ENCODE measurements at regions not wholly inside any gene's neighbourhood (a gene's known extent, or its start where the extent isn't known, plus 50 kb on each side); places are given as distances from the start of the nearest gene placed in this dataset.
"Not testable (repeated sequence)": the region's sequence is repeated elsewhere in the genome, so short reads cannot be mapped to it uniquely, and the experiment has no call there.

DNA sequence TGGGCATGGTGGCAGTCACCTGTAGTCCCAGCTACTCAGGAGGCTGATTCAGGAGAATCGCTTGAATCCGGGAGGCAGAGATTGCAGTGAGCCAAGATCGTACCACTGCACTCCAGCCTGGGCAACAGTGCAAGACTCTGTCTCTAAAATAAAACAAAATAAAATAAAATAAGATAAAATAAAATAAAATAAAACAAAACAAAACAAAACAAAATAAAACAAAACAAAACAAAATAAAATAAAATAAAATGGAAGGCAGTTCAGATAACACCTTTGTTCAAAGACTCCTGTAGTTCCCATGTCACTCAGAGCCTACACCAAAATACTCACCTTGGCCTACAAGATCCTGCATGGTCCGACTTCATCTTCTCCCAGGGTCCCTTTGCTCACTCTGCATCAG is 61.3 kb downstream of the SYF2 start:
- not testable (repeated sequence) for H3K27ac ChIP-seq (ENCODE audit: low read depth in 1 of 2, low read length in 1 of 2); H3K4me3 ChIP-seq (ENCODE audit: low read length in 2 of 2); H3K36me3 ChIP-seq (ENCODE audit: control insufficient read depth in 2 of 2, insufficient read depth in 2 of 2, low read length in 1 of 2); DNase-seq (ENCODE audit: low read depth in 6 of 9, low spot score in 9 of 9); H3K27me3 ChIP-seq (ENCODE audit: control insufficient read depth in 2 of 2, insufficient read depth in 1 of 2, low read length in 1 of 2); H3K4me1 ChIP-seq (ENCODE audit: control insufficient read depth in 2 of 2, insufficient read depth in 2 of 2, low read length in 2 of 2); H3K9me3 ChIP-seq (ENCODE audit: control insufficient read depth in 2 of 2, insufficient read depth in 1 of 2, low read length in 1 of 2)
- 98% methylated on average over 4 of the region's 4 CpGs for WGBS

DNA sequence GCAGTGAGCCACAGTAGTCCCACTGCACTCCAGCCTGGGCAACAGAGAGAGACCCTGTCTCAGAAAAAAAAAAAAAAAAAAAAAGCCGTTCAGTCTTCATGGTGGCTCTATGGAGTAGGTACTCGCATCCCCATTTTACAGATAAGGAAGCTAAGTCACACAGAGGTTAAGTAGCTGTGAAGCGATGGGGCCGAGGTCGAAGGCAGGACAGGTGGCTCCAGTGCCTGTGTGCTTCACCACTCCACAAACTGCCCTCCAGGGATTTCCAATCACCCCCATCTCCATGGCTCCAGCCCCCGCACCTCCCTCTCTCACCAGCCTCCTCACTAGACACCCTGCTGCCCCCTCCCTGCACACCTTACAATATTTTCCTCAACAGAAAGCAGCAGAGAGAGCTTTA is 61.9 kb downstream of the SYF2 start:
- no peaks in the 10 kb centered on the region for H3K36me3 ChIP-seq (ENCODE audit: control insufficient read depth in 2 of 2, insufficient read depth in 2 of 2, low read length in 1 of 2)
- H3K27ac ChIP-seq (ENCODE audit: low read depth in 1 of 2, low read length in 1 of 2): no peak overlapping the region
- H3K27me3 ChIP-seq (ENCODE audit: control insufficient read depth in 2 of 2, insufficient read depth in 1 of 2, low read length in 1 of 2): no peaks in the 10 kb centered on the region
- no peaks in the 10 kb centered on the region for H3K4me1 ChIP-seq (ENCODE audit: control insufficient read depth in 2 of 2, insufficient read depth in 2 of 2, low read length in 2 of 2)
- 98% methylated on average over 6 of the region's 6 CpGs for WGBS
- H3K4me3 ChIP-seq (ENCODE audit: low read length in 2 of 2): no peak overlapping the region
- peaks cover 0 to 2% of the 10 kb centered on the region in 2 donors for H3K9me3 ChIP-seq (ENCODE audit: control insufficient read depth in 2 of 2, insufficient read depth in 1 of 2, low read length in 1 of 2)
- no peak for DNase-seq (ENCODE audit: low read depth in 6 of 9, low spot score in 9 of 9)

GRCh38 chr1:25169610-25170009 is 62.7 kb downstream of the SYF2 start:
- Histone ChIP-seq H3K4me1 (ENCODE audit: control insufficient read depth in 2 of 2, insufficient read depth in 2 of 2, low read length in 2 of 2) (no peaks in the 10 kb centered on the region), H3K9me3 (ENCODE audit: control insufficient read depth in 2 of 2, insufficient read depth in 1 of 2, low read length in 1 of 2) (peaks cover 0 to 2% of the 10 kb centered on the region in 2 donors), H3K4me3 (ENCODE audit: low read length in 2 of 2) (no peak overlapping the region), H3K27ac (ENCODE audit: low read depth in 1 of 2, low read length in 1 of 2) (no peak overlapping the region), H3K36me3 (ENCODE audit: control insufficient read depth in 2 of 2, insufficient read depth in 2 of 2, low read length in 1 of 2) (no peaks in the 10 kb centered on the region), H3K27me3 (ENCODE audit: control insufficient read depth in 2 of 2, insufficient read depth in 1 of 2, low read length in 1 of 2) (no peaks in the 10 kb centered on the region)
- WGBS: 98% methylated on average over 8 of the region's 8 CpGs
- DNase-seq (ENCODE audit: low read depth in 6 of 9, low spot score in 9 of 9): no peak

DNA sequence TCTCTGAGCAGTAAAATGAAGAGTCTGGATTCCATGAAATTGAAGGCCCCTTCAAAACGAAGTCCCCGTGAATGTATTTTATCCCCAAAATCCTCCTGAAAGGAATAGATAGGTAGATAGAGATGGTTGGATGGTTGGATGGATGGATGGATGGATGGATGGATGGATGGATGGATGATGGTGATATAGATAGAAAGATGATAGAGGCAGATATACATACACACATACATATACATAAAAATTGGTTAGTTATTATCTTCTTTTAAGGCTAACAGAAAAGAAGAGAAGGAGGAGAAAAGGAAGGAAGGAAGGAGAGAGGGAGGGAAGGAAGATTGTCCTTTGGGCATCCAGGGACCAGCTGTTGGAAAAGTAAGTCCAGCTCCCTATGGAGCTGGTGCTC is 63.1 kb downstream of the SYF2 start:
- no peak for DNase-seq (ENCODE audit: low read depth in 6 of 9, low spot score in 9 of 9)
- Histone ChIP-seq H3K9me3 (ENCODE audit: control insufficient read depth in 2 of 2, insufficient read depth in 1 of 2, low read length in 1 of 2) (peaks cover 0 to 2% of the 10 kb centered on the region in 2 donors), H3K4me3 (ENCODE audit: low read length in 2 of 2) (no peak overlapping the region), H3K27me3 (ENCODE audit: control insufficient read depth in 2 of 2, insufficient read depth in 1 of 2, low read length in 1 of 2) (no peaks in the 10 kb centered on the region), H3K27ac (ENCODE audit: low read depth in 1 of 2, low read length in 1 of 2) (no peak overlapping the region), H3K36me3 (ENCODE audit: control insufficient read depth in 2 of 2, insufficient read depth in 2 of 2, low read length in 1 of 2) (no peaks in the 10 kb centered on the region), H3K4me1 (ENCODE audit: control insufficient read depth in 2 of 2, insufficient read depth in 2 of 2, low read length in 2 of 2) (no peaks in the 10 kb centered on the region)
- WGBS: 97% methylated on average over 2 of the region's 2 CpGs

DNA sequence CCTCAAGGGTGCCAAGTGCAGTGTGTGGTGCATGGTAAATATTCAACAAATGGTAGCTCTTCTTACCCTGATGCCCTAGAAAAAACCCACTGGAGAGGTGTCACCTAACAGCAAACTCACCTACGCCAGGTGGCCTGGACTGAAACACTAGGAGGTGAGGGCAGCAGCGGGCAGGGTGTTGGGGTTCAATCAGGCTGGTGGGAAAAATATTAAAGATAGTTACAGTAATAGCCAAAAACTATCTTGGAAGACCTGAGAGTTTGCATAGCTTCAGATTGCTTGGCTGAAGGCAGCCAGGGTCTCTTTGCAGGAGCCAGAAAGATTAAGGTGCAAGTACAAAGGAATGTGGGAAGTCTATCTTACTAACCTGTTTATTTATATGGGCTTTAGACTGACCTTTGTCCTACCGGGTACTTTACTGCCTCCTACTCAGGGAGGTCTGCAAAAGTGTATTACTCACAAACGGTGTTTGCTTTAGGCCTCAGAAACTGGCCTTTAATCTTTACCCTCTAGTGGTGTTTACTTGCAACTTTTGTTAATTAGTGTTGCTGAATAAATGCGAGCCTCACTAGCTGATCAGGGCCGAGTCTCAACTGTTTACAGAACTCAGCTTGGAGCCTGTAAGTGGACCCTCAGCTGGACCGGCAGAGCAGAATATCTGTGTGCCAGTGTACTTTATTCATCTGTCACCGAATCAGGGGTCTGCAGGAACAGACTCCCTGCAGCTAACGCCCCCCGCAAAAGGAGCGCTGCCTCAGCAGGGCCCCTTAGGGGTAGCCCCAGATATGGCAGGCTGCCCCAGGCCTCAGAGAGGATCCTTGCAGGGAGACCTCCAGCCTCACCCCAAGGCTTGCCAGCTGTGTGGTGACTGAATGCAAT is 63.9 kb downstream of the SYF2 start:
- no peaks in the 10 kb centered on the region for H3K36me3 ChIP-seq (ENCODE audit: control insufficient read depth in 2 of 2, insufficient read depth in 2 of 2, low read length in 1 of 2)
- H3K9me3 ChIP-seq (ENCODE audit: control insufficient read depth in 2 of 2, insufficient read depth in 1 of 2, low read length in 1 of 2): peaks cover 0 to 2% of the 10 kb centered on the region in 2 donors
- WGBS: 97% methylated on average over 11 of the region's 11 CpGs
- no peak for DNase-seq (ENCODE audit: low read depth in 6 of 9, low spot score in 9 of 9)
- no peaks in the 10 kb centered on the region for H3K27me3 ChIP-seq (ENCODE audit: control insufficient read depth in 2 of 2, insufficient read depth in 1 of 2, low read length in 1 of 2)
- no peak overlapping the region for H3K27ac ChIP-seq (ENCODE audit: low read depth in 1 of 2, low read length in 1 of 2)
- no peak overlapping the region for H3K4me3 ChIP-seq (ENCODE audit: low read length in 2 of 2)
- no peaks in the 10 kb centered on the region for H3K4me1 ChIP-seq (ENCODE audit: control insufficient read depth in 2 of 2, insufficient read depth in 2 of 2, low read length in 2 of 2)

DNA sequence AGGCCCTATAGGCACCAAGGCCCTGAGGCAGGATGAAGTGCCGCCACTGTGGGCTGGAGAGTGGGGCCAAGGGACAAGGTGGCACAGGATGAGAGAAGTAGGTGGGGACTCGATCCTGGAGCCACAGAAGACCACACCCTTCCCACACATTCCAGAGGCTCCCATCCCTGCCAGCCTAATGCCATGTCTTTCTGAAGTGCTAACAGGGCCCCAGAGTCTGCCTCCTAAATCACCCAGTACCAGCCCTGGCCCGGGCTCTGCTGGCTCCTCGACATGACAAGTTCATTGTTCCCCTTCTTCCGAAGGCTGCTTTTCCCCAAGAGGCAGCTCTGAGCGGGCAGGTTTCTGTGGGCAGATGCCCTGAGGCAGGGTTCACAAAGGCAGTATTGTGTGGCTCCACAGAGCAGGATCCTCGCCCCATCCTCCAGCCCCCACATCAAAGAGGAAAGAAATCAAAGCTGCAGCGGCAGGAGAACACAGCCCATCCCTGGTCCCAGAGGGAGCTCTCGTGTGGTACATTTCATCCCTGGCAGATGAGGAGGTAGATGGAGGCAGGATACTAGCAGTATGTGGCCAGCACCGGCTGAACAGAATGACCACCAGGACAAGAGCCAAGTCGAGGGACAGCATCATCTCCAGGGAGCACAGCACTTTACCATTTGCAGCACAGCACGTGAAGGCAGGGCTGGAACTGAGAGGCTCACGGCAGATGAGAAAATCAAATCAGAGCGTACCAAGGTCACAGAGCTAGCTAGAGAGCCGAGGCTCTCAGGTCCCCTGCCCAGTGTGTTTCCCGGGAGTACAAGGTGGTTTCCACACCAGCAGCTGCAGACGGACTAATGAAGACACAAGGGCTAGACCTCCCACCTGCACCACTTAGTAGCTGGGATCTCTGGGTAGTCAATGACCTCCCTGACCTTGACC is 64.8 kb downstream of the SYF2 start:
- Histone ChIP-seq H3K27me3 (ENCODE audit: control insufficient read depth in 2 of 2, insufficient read depth in 1 of 2, low read length in 1 of 2) (no peaks in the 10 kb centered on the region), H3K9me3 (ENCODE audit: control insufficient read depth in 2 of 2, insufficient read depth in 1 of 2, low read length in 1 of 2) (peaks cover 0 to 2% of the 10 kb centered on the region in 2 donors), H3K4me1 (ENCODE audit: control insufficient read depth in 2 of 2, insufficient read depth in 2 of 2, low read length in 2 of 2) (no peaks in the 10 kb centered on the region), H3K4me3 (ENCODE audit: low read length in 2 of 2) (no peak overlapping the region), H3K27ac (ENCODE audit: low read depth in 1 of 2, low read length in 1 of 2) (no peak overlapping the region), H3K36me3 (ENCODE audit: control insufficient read depth in 2 of 2, insufficient read depth in 2 of 2, low read length in 1 of 2) (no peaks in the 10 kb centered on the region)
- WGBS: 83% methylated on average over 17 of the region's 17 CpGs
- DNase-seq (ENCODE audit: low read depth in 6 of 9, low spot score in 9 of 9): no peak

- H3K4me3 ChIP-seq (ENCODE audit: low read length in 2 of 2): no peak overlapping the region
- 95% methylated on average over 3 of the region's 4 CpGs for WGBS
- H3K4me1 ChIP-seq (ENCODE audit: control insufficient read depth in 2 of 2, insufficient read depth in 2 of 2, low read length in 2 of 2): no peaks in the 10 kb centered on the region
- no peaks in the 10 kb centered on the region for H3K27me3 ChIP-seq (ENCODE audit: control insufficient read depth in 2 of 2, insufficient read depth in 1 of 2, low read length in 1 of 2)
- H3K36me3 ChIP-seq (ENCODE audit: control insufficient read depth in 2 of 2, insufficient read depth in 2 of 2, low read length in 1 of 2): no peaks in the 10 kb centered on the region
- H3K27ac ChIP-seq (ENCODE audit: low read depth in 1 of 2, low read length in 1 of 2): no peak overlapping the region
- peaks cover 0 to 2% of the 10 kb centered on the region in 2 donors for H3K9me3 ChIP-seq (ENCODE audit: control insufficient read depth in 2 of 2, insufficient read depth in 1 of 2, low read length in 1 of 2)
- no peak for DNase-seq (ENCODE audit: low read depth in 6 of 9, low spot score in 9 of 9)
Measured at GRCh38 chr1:25166847-25167246, 65.5 kb downstream of the SYF2 start.

DNA sequence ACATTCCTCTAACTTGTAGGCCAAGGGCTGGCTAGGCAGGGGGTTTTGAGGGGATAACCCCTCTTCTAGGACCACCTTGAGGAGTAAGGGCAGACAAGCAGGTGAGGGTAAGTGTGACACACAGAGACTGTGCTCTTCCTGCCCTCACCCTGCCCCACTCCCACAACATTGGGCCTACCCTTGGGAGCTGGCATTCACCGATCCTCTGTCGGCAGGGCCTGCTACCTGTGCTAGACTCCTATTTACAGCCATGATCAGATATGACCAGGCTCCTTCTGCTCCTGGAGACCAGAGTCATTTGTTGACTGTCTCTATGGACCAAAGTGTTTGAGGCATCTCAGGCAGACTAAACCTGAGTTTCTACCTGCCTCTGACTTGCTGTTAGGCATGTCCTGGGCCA is 68.3 kb downstream of the SYF2 start:
- Histone ChIP-seq H3K36me3 (ENCODE audit: control insufficient read depth in 2 of 2, insufficient read depth in 2 of 2, low read length in 1 of 2) (no peaks in the 10 kb centered on the region), H3K4me3 (ENCODE audit: low read length in 2 of 2) (no peak overlapping the region), H3K27me3 (ENCODE audit: control insufficient read depth in 2 of 2, insufficient read depth in 1 of 2, low read length in 1 of 2) (no peaks in the 10 kb centered on the region), H3K9me3 (ENCODE audit: control insufficient read depth in 2 of 2, insufficient read depth in 1 of 2, low read length in 1 of 2) (peaks cover 0 to 2% of the 10 kb centered on the region in 2 donors), H3K4me1 (ENCODE audit: control insufficient read depth in 2 of 2, insufficient read depth in 2 of 2, low read length in 2 of 2) (no peaks in the 10 kb centered on the region), H3K27ac (ENCODE audit: low read depth in 1 of 2, low read length in 1 of 2) (no peak overlapping the region)
- WGBS: 98% methylated on average over 2 of the region's 2 CpGs
- no peak for DNase-seq (ENCODE audit: low read depth in 6 of 9, low spot score in 9 of 9)

DNA sequence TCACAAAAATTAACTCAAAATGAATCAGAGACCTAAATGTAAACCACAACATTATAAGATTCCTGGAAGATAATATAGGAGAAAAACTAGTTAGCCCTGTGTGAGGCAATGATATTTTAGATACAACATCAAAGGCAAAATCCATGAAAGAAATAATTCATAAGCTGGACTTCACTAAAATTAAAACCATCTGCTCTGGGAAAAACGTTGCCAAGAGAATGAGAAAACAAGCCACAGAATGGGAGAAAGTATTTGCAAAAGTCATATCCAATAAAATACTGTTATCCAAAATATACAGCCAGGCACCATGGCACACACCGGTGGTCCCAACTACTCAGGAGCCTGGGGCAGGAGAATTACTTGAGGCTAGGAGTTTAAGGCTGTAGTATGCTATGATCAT is 70.3 kb downstream of the SYF2 start:
- Histone ChIP-seq H3K4me1 (ENCODE audit: control insufficient read depth in 2 of 2, insufficient read depth in 2 of 2, low read length in 2 of 2) (no peaks in the 10 kb centered on the region), H3K27me3 (ENCODE audit: control insufficient read depth in 2 of 2, insufficient read depth in 1 of 2, low read length in 1 of 2) (no peaks in the 10 kb centered on the region), H3K27ac (ENCODE audit: low read depth in 1 of 2, low read length in 1 of 2) (no peak overlapping the region), H3K9me3 (ENCODE audit: control insufficient read depth in 2 of 2, insufficient read depth in 1 of 2, low read length in 1 of 2) (peaks cover 0 to 2% of the 10 kb centered on the region in 2 donors), H3K36me3 (ENCODE audit: control insufficient read depth in 2 of 2, insufficient read depth in 2 of 2, low read length in 1 of 2) (no peaks in the 10 kb centered on the region), H3K4me3 (ENCODE audit: low read length in 2 of 2) (no peak overlapping the region)
- no peak for DNase-seq (ENCODE audit: low read depth in 6 of 9, low spot score in 9 of 9)
- 43% methylated on average over 2 of the region's 2 CpGs for WGBS
